ENCODE measurements at regions not wholly inside any gene's neighbourhood (a gene's known extent, or its start where the extent isn't known, plus 50 kb on each side); places are given as distances from the start of the nearest gene placed in this dataset.

DNA sequence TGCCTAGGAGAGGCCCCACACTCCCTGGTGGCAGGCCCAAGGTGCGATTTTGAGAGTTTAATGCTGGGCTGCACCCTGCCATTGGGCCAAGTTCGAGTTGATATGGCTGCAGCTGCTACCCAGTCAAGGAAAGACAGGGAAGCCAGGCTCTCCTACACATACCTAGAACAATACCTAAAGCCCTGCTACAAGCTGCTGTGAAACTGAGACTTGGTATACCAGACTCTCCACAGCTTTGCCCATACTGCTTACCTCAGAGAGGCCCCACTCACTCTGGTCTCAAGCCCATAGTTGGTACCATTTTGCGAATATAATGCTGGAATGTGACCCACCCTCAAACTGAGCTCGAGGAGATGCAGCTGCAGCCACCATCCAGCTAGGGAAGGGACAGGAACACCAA is 147.7 kb upstream of the MAGEB2 start:
- in situ Hi-C loops (cut with HindIII; ENCODE audit: extremely low pct_ligation_motif_present, low pct_unique_long_range_greater_than_20kb), result no loop called here
- DNase-seq (ENCODE audit: low spot score) (no peak), ATAC-seq (no peak), FAIRE-seq (no peak)
- Histone ChIP-seq H2AFZ (ENCODE audit: low read length) (no peak overlapping the region), H3K79me2 (ENCODE audit: insufficient read depth, low read length) (no peaks in the 10 kb centered on the region), H3K4me2 (ENCODE audit: low read depth, low read length) (no peak overlapping the region), H3K27ac (ENCODE audit: extremely low read length, insufficient read depth, low read length) (no peak overlapping the region), H3K4me3 (replicated peaks in 1 of 3; ENCODE audit: insufficient read depth in 1 of 3, low read depth in 2 of 3, low read length in 3 of 3) (no peak overlapping the region), H3K4me1 (ENCODE audit: insufficient read depth, low read length) (no peaks in the 10 kb centered on the region), H3K9me3 (ENCODE audit: low read length) (no peaks in the 10 kb centered on the region), H3K9ac (ENCODE audit: insufficient read depth, low read depth, low read length) (no peak overlapping the region), H4K20me1 (ENCODE audit: insufficient read depth, low read length) (no peaks in the 10 kb centered on the region), H3K27me3 (ENCODE audit: control insufficient read depth in 1 of 2, insufficient read depth in 2 of 2, low read length in 2 of 2) (no peaks in the 10 kb centered on the region), H3K36me3 (replicated peaks in 1 of 2; ENCODE audit: control insufficient read depth in 1 of 2, insufficient read depth in 2 of 2, low read length in 2 of 2) (no peaks in the 10 kb centered on the region)
- intact Hi-C loops (cut with micrococcal nuclease; ENCODE audit: unreplicated experiment), result no loop called here
- ChIA-PET POLR2A (no interaction called here), CTCF (ENCODE audit: low intra/inter-chr PET ratio, low total read pairs) (no interaction called here)
- no CpG with 5 or more reads among the region's 4 CpGs for WGBS (ENCODE audit: low lambda C conversion rate)
- no TSS peak for BruUV-seq (replicated peaks)
- TF ChIP-seq ATAD3A (CRISPR knock-in tag; IDR thresholded peaks at IDR 0.05), result no peak
- TF ChIP-seq, protein P1, sequence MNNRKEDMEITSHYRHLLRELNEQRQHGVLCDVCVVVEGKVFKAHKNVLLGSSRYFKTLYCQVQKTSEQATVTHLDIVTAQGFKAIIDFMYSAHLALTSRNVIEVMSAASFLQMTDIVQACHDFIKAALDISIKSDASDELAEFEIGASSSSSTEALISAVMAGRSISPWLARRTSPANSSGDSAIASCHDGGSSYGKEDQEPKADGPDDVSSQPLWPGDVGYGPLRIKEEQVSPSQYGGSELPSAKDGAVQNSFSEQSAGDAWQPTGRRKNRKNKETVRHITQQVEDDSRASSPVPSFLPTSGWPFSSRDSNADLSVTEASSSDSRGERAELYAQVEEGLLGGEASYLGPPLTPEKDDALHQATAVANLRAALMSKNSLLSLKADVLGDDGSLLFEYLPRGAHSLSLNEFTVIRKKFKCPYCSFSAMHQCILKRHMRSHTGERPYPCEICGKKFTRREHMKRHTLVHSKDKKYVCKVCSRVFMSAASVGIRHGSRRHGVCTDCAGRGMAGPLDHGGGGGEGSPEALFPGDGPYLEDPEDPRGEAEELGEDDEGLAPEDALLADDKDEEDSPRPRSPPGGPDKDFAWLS (CRISPR knock-in tag; IDR thresholded peaks at IDR 0.05; ENCODE audit: borderline replicate concordance), result no peak
- TF ChIP-seq ZMYM3 (CRISPR knock-in tag; IDR thresholded peaks at IDR 0.05), result no peak
- TF ChIP-seq, protein P2, sequence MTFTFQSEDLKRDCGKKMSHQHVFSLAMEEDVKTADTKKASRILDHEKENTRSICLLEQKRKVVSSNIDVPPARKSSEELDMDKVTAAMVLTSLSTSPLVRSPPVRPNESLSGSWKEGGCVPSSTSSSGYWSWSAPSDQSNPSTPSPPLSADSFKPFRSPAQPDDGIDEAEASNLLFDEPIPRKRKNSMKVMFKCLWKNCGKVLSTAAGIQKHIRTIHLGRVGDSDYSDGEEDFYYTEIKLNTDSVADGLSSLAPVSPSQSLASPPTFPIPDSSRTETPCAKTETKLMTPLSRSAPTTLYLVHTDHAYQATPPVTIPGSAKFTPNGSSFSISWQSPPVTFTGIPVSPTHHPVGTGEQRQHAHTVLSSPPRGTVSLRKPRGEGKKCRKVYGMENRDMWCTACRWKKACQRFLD (CRISPR knock-in tag; IDR thresholded peaks at IDR 0.05; ENCODE audit: borderline replicate concordance), result no peak
- TF ChIP-seq, protein P3, sequence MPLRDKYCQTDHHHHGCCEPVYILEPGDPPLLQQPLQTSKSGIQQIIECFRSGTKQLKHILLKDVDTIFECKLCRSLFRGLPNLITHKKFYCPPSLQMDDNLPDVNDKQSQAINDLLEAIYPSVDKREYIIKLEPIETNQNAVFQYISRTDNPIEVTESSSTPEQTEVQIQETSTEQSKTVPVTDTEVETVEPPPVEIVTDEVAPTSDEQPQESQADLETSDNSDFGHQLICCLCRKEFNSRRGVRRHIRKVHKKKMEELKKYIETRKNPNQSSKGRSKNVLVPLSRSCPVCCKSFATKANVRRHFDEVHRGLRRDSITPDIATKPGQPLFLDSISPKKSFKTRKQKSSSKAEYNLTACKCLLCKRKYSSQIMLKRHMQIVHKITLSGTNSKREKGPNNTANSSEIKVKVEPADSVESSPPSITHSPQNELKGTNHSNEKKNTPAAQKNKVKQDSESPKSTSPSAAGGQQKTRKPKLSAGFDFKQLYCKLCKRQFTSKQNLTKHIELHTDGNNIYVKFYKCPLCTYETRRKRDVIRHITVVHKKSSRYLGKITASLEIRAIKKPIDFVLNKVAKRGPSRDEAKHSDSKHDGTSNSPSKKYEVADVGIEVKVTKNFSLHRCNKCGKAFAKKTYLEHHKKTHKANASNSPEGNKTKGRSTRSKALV (CRISPR knock-in tag; IDR thresholded peaks at IDR 0.05), result no peak
- TF ChIP-seq, protein P4, sequence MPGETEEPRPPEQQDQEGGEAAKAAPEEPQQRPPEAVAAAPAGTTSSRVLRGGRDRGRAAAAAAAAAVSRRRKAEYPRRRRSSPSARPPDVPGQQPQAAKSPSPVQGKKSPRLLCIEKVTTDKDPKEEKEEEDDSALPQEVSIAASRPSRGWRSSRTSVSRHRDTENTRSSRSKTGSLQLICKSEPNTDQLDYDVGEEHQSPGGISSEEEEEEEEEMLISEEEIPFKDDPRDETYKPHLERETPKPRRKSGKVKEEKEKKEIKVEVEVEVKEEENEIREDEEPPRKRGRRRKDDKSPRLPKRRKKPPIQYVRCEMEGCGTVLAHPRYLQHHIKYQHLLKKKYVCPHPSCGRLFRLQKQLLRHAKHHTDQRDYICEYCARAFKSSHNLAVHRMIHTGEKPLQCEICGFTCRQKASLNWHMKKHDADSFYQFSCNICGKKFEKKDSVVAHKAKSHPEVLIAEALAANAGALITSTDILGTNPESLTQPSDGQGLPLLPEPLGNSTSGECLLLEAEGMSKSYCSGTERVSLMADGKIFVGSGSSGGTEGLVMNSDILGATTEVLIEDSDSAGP (CRISPR knock-in tag; IDR thresholded peaks at IDR 0.05; ENCODE audit: borderline replicate concordance), result no peak
- no peak for TF ChIP-seq ZNF468 (CRISPR knock-in tag; IDR thresholded peaks at IDR 0.05)
- no peak for TF ChIP-seq FOXC1 (CRISPR knock-in tag; IDR thresholded peaks at IDR 0.05; ENCODE audit: borderline replicate concordance)
- no peak for TF ChIP-seq TCF7L2 (IDR thresholded peaks at IDR 0.05; ENCODE audit: low read depth, low read length)
- TF ChIP-seq ZMAT3 (CRISPR knock-in tag; conservative IDR thresholded peaks at IDR 0.05), result no peak
- TF ChIP-seq, protein P5, sequence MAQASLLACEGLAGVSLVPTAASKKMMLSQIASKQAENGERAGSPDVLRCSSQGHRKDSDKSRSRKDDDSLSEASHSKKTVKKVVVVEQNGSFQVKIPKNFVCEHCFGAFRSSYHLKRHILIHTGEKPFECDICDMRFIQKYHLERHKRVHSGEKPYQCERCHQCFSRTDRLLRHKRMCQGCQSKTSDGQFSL (CRISPR knock-in tag; IDR thresholded peaks at IDR 0.05), result no peak
- TF ChIP-seq KMT2A (CRISPR knock-in tag; IDR thresholded peaks at IDR 0.05), result no peak
- TF ChIP-seq PAF1 (CRISPR knock-in tag; IDR thresholded peaks at IDR 0.05), result no peak
- TF ChIP-seq ZNF382 (CRISPR knock-in tag; IDR thresholded peaks at IDR 0.05; ENCODE audit: borderline replicate concordance), result no peak
- no peak for TF ChIP-seq ZNF329 (CRISPR knock-in tag; IDR thresholded peaks at IDR 0.05; ENCODE audit: low read depth)
- no peak for TF ChIP-seq ZFP90 (CRISPR knock-in tag; IDR thresholded peaks at IDR 0.05; ENCODE audit: borderline replicate concordance)
- TF ChIP-seq ZNF3 (CRISPR knock-in tag; IDR thresholded peaks at IDR 0.05), result no peak
- no peak for TF ChIP-seq MEF2D (CRISPR knock-in tag; IDR thresholded peaks at IDR 0.05)
- TF ChIP-seq SP2 (CRISPR knock-in tag; IDR thresholded peaks at IDR 0.05), result no peak
- TF ChIP-seq, protein P6, sequence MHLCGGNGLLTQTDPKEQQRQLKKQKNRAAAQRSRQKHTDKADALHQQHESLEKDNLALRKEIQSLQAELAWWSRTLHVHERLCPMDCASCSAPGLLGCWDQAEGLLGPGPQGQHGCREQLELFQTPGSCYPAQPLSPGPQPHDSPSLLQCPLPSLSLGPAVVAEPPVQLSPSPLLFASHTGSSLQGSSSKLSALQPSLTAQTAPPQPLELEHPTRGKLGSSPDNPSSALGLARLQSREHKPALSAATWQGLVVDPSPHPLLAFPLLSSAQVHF (CRISPR knock-in tag; IDR thresholded peaks at IDR 0.05), result no peak

Data from HepG2 (cell line).